HT1080 (cell line): ENCODE measurements at regions not wholly inside any gene's neighbourhood (a gene's known extent, or its start where the extent isn't known, plus 50 kb on each side); places are given as distances from the start of the nearest gene placed in this dataset.

ENCODE experiments used
- DNase-seq: peaks from one replicate; pipeline ENCODE4 v3.0.0-alpha.2; 2015; ENCODE audit warnings: low read depth

DNA sequence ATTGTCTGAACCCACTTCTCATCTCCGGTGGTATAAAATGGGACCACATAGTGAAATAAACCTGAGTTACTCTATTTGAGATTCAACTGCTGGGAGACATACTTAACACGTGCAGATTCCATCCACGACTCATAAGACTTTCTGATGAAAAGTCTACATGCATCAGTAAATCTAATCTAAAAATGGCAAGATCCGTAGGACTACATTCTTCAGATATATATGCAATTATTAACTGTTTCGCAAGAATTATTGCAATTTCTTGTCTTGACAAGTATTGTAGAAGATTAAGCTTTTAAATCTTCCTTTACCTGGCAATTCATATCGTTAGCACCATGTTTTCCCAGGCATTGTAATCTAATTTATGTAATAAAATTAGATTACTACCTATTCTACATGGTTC is 718.7 kb upstream of the CBLB start:
- DNase-seq: no peak

DNA sequence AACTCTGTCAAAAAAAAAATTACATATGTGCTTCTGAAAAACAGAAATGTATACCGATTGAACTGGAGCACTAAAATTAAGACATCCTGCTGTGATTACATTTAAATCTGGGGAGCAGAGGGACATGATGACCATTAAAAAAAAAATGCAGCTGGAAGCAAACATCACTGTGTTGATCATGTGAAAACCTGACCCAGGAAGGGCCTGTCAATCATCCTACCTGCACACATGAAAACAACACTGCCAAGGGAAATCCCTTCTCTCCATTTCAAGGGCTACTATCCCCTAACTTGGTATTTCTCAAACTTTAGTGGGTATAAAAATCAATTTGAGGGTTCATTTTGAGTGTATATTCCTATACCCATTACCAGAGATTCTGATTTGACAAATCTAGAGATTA is 719.9 kb upstream of the CBLB start:
- no peak for DNase-seq

DNA sequence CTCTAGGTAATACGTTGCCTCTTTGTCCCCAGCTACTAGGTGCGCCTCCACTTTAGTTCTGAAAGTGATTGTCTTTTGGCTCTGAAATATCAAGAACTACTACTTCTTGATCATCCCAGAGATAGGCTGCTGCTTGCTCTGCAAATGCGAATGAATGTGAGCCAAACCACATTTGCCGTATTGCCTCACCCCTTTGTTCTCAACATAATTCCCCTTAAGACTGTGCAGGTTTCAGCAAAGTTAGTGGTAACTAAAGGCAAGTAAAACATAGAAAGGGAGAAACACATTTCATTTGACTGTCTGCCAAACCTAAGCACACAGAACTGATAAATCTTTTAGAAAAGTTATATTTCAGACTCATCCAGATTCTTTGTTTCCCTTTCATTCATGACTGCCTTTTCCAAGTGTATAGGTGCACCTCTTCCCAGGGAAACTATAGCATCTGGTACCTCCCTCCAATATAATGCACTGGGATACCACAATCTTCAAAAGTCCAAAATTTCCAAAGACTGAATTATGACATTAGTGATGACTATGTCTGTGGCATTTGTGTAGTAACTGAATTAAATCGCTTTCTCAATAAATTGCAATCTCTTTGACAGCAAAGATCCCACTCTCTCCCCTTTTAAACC is 720.6 kb upstream of the CBLB start:
- DNase-seq: no peak

DNA sequence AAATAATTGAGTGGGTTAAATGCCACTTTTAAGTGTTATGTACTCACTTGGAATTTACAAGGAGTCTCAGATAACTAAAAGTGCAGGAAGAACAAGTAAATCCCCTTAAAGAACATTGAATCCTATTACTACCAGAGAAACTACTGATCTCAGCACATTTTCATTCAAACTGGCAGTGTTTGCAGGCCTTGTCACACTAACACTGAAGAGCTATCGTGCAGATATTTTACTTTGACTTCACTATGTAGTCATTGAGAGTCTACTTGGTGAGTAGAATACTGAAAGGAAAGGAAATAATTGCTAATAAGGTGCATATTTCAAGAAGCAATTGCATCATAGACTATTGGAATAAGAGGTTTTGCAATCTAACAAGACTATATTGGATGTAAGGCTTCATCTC is 721.4 kb upstream of the CBLB start:
- DNase-seq: no peak

DNA sequence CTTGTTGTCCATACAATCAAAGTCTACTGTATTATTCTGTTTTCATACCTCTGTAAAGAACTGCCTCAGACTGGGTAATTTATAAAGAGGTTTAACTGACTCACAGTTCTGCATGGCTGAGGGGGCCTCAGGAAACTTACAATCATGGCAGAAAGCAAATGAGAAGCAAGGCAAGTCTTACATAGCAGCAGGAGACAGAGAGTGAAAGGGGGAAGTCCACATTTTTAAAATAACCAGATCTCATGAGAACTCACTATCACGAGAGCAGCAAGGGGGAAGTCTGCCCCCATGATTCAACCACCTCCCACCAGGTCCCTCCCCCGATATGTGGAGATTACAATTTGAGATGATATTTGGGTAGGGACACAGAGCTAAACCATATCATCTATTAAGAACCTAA is 724.6 kb upstream of the CBLB start:
- DNase-seq: no peak

DNA sequence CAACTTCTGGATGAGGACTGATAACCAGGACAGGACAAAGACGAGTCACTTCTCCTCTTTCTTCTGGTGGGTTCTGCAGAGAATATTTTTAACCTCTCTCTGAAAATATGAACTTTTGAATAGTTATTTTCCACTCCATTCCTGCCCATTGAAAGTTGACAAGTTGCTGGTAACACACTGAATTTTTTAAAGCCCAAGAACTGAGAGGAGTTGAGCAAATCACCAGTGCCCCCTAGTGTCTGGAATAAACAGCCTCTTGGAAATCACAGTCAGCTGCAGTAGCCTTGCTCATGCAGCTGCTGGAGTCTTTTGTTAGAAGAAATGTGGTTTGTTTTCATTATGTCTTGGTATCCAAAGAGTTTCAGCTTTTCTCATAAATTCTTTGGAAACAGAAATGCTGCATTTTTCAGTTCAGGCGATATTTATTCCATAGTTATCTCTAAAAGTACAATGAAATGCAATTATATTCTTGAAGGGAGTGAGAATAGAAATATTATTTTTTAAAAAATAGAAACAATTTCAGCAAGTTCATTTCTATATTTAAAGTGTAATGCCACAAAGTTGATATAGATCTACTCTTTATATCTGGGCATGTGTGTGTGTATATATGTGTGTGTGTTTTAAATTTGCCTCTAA is 741.0 kb upstream of the CBLB start:
- peak; percentile 87 for DNase-seq

DNA sequence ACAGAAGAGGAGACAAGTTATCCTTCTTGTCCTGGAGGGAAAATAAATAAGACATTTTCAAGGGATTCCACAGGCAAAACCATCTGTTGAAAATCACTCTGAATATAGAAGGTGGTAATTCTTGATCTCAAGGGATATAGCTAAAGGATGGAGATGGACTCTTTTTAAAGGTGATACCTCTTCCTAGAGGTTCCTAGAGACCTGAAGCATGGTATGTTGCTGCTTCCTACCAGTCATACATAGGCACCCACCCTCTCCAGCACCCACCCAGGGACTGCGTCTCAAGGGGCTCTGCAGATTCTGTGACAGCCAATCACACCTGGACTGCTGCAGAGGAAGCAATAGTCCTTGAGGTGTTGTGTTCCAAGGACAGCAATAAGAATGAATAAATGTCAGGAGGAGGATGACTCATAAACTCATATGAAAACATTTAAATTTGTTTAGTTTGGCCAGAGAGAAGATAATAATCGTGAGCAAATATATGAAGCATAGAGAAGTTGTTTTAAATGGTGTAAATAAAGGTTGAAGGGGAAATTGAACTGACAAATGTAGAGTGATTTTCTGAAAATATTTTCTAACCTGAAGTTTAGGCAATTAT is 741.6 kb upstream of the CBLB start:
- DNase-seq: peak; percentile 37

DNA sequence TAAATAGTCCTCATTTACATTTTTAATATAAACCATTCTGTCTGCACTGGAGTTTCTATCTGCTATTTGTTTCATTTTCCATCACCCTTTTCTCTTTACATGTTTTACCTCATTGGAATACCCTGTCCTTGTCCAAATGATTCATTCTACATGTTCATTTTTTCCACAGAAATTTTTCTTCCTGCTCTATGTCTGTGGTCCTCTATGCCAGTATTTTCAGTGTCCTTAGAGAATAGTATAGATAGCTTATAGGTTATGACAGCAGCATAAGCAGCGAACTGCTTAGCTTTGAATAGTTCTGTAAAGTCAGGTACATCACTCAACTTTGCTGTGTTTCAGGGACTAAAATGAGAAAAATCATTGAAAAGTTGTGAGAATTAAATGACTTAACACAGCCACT is 742.3 kb upstream of the CBLB start:
- no peak for DNase-seq

DNA sequence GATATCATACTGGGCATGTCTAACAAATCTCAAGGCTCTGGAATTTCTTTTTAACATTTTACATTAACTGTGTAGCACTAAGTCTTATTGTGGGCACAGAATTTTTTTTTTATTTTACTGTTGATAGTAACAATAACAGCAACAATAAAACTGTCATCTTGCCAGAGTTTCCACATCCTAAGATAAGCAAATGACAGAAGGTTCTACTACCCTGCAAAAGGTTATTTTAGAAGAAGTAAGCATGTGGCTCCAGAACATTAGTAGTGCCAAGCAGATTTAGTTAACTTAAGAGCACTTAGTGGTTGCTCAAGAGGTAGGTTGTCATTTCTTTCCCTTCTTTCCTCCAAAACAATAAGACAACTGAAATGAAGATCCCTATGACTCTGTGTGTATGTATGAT is 743.0 kb upstream of the CBLB start:
- no peak for DNase-seq

DNA sequence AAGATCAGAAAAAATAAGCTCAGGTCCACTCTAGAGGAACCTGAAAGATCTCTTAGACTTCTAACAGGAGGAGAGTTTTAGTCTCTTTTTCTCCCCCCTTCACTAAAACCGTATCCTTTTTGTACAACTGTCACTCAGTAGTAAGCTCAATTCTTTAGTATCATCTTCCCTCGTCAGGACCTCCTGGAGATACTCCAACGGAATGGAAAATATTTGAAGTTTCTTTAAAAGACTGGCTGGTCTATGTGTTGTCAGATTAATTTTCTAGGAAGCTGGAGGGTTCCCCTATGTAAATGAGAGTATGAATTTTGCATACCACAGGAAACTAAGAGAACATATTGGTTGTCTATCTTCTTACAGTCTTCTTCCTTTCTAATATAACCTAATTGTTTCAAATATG is 747.7 kb upstream of the CBLB start:
- no peak for DNase-seq

DNA sequence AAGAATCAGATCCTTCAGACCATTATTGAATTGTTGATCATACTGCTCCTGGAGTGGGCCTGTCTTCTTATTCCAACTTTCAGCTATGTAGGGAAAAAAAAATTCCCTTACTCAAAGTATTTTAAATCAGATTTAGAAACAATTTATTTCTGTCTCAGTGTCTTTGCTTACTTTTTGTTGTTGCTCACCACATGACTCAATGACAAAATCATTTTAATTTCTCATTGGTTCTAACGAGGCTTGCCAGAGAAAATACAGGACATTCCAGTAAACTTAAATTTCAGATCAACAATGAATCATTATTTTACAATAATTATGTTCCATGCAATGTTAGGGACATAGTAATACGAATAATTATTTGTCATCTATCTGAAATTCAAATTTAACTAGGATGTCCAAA is 748.5 kb upstream of the CBLB start:
- no peak for DNase-seq

DNA sequence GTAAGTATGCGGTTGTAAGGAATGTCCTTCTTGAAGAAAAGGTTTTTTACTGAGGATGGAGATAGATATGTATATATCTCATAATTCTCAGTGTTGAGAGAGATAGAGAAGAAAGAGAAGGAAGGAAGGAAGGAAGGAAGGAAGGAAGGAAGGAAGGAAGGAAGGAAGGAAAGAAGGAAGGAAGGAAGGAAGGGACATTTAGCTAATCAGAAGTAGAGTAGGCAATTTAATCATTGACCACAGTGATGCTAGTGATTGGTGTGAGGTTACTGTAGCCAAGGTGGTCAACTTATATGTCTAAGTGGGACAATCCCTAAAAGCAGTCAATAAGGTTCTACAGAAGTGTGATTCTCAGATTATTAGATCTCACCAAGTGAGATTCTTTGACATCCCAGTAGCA is 751.8 kb upstream of the CBLB start:
- no peak for DNase-seq

DNA sequence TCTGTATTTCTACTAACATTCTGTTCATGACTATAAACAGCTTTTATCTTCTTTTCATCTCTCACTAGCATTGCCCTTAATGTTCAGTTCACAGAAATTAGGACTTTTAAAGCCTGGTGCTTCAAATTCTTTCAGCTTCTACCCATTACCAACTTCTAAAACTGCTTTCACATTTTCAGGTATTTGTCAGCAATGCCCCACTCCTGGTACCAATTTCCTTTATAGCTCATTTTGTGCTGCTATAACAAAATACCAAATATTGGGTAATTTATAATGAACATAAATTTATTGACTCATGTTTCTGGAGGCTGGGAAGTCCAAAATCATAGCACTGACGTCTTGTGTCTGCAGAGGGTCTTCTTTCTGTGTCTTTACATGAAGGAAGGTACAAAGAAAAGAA is 753.1 kb upstream of the CCDC54 start:
- no peak for DNase-seq

DNA sequence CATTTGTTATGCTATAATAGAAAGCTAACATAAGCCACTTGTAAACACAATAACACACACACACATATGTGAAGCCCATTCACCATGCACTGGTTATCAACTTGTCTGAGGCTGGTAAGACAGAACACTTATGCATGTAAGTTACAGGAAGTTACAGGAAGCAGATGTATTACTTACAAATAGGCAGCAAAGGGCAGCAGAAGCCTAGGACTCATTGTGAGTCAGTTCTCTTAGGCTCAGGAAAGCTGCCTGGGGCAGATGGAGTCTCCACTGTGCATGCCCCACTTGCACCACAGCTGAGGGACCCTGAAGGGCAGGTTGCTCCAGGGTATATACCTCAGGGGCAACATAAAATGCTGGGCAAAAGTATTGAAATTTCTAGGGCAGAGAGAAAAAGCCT is 748.8 kb upstream of the CCDC54 start:
- DNase-seq: peak; percentile 57

DNA sequence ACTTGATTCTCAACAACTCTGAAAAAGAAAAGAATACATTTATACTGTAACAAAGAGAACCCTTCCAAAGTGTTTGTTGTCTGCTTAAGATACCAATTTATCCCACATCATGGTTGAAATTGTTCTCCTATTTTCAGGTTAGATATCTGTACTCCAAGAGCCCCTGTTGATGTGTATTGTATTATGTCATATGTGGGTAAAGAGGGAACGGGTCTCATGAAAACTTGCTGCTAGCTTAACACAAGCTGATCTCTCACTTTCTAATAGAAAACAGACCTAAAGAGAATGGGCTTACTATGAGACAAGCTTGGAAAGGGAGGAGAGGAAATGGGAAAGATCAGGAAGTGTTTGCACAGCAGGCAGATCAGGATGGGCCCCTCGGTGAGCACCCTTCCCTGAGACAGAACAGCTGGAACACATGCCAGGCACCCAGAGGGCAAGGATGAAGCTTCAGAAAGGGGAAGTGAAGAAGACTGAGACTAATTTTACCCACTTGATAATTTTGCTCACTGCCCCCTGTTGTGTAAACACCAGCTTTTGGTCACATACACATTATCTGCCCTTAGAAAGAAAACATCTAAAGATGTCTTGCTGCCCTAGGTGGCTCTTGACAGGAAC is 747.9 kb upstream of the CCDC54 start:
- DNase-seq: no peak

DNA sequence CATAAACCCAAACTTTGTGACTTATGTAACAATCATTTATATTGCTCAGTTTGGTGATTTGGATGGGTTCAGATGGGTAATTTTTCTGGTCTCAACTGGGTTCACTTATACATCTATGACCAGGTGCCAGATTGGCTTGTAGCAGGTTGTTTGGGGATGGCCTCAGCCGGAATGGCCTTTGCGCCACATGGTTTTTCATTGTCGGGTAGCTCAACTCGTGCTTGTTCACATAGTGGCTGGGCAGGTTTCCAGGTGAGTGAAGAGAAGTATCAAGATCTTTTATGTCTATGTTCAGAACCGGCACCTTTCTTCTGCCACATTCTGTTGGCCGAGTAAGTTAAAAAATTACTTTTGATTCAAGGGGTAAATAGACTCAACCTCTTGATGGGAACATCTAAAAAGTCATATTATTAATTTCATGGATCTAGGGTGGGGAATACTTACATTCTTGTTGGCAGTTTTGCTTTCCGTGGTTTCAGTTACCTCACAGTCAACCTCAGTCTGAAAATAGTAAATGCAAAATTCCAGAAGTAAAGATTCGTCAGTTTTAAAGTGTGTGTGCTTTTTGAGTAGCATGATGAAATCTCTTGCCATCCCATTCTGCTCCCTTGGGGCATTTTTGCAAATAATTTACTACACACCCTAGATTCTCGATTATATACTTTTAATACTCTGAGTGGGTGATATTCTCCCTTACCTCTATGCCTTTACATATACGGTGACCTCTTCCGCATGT is 745.7 kb upstream of the CCDC54 start:
- no peak for DNase-seq

DNA sequence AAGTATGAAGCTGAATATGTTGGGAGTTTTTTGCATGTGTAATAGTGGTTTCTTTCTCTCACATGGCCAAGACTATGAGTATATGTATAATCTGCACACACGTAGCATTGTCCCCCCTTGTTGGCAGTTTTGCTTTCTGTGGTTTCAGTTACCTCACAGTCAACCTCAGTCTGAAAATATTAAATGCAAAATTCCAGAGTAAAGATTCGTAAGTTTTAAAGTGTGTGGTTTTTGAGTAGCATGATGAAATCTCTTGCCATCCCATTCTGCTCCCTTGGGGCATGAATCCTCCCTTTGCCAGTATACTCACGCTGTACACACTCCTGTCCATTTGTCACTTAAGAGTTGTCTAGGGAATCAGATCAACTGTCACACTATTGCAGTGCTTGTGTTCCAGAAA is 742.0 kb upstream of the CCDC54 start:
- peak; percentile 72 for DNase-seq

DNA sequence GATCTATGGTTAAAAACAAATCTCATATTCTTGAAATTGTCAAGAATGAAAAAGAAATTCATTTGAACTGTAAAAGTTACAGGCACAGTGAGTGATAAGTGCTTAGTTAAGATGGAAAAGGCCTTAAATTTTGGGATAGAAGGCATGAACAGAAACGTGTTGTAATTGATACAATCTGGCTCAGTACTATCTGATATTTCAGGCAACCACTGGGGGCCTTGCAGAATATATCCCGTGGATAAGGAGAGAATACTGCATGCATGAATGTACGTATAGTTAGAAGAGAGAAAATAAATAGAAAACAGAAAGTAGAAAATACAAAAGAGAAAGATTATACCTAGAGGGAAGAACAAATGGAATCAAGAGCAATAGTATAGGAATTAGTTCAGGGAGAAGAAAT is 741.4 kb upstream of the CCDC54 start:
- DNase-seq: no peak

DNA sequence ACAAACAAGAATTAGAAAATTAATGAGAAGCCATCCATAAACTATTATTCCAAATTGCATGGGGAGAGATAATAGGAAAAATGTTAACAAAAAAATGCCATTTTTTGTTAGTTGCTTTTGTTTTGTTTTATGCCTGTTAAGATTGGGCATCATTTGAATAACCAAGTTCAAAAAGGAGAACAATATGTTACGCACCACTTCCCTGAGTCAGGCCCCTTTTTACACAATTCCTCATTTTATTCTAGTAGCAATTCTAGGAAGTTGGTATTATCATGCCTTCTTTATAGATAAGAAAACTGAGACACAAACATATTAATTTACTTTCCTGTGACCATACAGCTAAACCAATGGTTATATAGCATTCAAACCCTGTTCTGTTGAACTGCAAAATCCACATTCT is 736.9 kb upstream of the CCDC54 start:
- DNase-seq: no peak

DNA sequence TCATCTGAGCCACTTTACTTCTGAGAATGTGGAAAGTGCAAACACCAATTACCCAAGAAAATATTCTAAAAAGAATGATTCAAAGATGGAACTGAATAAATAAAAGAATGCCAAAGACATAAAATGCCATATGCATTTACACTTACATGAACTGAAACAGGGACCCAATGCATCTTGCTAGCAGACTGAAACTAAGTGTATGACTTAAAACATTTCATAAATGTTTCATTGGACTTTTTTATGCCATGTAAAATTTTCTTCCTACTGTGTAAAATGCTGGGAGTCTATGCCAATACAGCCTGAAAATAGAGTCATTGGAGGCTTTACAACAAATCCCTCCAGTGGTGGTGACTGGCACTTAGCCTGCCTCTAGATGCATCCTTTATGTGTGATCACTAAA is 735.1 kb upstream of the CCDC54 start:
- DNase-seq: no peak

DNA sequence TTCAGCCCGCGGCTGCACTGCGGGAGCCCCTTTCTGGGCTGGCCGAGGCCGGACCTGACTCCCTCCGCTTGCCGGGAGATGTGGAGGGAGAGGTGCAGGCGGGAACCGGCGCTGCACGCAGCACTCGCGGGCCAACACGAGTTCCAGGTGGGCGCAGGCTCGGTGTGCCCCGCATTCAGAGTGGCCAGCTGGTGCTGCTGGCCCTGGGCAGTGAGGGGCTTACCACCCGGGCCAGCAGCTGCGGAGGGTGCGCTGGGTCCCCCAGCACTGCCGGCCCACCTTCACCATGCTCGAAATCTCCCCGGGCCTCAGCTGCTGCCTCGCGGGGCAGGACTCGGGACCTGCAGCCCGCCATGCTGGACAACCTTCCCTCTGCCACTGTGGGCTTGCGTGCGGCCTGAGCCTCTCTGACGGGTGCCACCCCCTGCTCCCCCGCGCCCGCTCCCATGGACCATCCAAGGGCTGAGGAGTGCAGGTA is 733.5 kb upstream of the CCDC54 start:
- DNase-seq: no peak
